Urinary bladder (tissue), 3 donors: ENCODE measurements at regions not wholly inside any gene's neighbourhood (a gene's known extent, or its start where the extent isn't known, plus 50 kb on each side); places are given as distances from the start of the nearest gene placed in this dataset.
"Not testable (repeated sequence)": the region's sequence is repeated elsewhere in the genome, so short reads cannot be mapped to it uniquely, and the experiment has no call there.

ENCODE experiments used
- DNase-seq: peaks from one replicate; pipeline ENCODE4 v3.0.0-alpha.2; 2015; ENCODE audit errors: extremely low spot score
- H3K27ac ChIP-seq: one replicate; pipeline ENCODE4 v1.5.1; 2013; ENCODE audit warnings: low read depth, mild to moderate bottlenecking, moderate library complexity
- H3K36me3 ChIP-seq: one replicate; pipeline ENCODE4 v1.6.1; 2013; ENCODE audit warnings: mild to moderate bottlenecking, moderate library complexity; ENCODE audit not compliant: insufficient read depth
- H3K4me1 ChIP-seq: one replicate; pipeline ENCODE4 v1.6.1; 2013; ENCODE audit warnings: mild to moderate bottlenecking, moderate library complexity; ENCODE audit not compliant: insufficient read depth
- H3K4me3 ChIP-seq: one replicate; pipeline ENCODE4 v1.5.1; 2013; ENCODE audit warnings: low read depth, low read length
- WGBS: extraction: QIAGEN DNeasy Blood & Tissue Kit; methylation state at CpG from one replicate; pipeline ENCODE4 v1.1.7; 2013; 5-methylcytosine and 5-hydroxymethylcytosine counted together
- donor health status: healthy with polysubstance abuse.
- donor health status: healthy.

DNA sequence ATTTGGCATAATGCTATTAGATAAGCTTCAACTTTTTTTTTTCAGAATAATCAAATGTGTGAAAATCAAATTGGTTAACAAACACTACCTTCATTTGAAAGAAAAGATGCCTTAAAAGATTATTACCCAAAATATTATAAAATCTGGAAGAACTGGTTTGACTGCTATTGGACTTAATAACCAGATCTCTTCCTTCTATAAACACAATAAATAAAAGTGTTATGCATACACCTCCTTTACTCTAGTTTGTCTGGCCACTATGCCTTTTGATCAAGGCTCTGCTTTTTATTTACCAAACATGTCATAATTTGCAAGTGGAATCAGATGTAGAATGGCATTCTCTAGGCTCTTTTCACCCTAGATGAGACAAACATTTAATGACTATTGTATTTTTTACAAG lies 897.3 kb upstream of the EPHA5 start:
- no peaks in the 10 kb centered on the region for H3K4me1 ChIP-seq
- no peak overlapping the region for H3K4me3 ChIP-seq
- no peak for DNase-seq
- H3K36me3 ChIP-seq: no peaks in the 10 kb centered on the region
- no peak overlapping the region for H3K27ac ChIP-seq

- H3K27ac ChIP-seq: no peak overlapping the region
- no peaks in the 10 kb centered on the region for H3K4me1 ChIP-seq
- no peaks in the 10 kb centered on the region for H3K36me3 ChIP-seq
- DNase-seq: no peak
- H3K4me3 ChIP-seq: no peak overlapping the region
Measured at GRCh38 chr4:66565801-66566200, 895.5 kb upstream of the EPHA5 start.

DNA sequence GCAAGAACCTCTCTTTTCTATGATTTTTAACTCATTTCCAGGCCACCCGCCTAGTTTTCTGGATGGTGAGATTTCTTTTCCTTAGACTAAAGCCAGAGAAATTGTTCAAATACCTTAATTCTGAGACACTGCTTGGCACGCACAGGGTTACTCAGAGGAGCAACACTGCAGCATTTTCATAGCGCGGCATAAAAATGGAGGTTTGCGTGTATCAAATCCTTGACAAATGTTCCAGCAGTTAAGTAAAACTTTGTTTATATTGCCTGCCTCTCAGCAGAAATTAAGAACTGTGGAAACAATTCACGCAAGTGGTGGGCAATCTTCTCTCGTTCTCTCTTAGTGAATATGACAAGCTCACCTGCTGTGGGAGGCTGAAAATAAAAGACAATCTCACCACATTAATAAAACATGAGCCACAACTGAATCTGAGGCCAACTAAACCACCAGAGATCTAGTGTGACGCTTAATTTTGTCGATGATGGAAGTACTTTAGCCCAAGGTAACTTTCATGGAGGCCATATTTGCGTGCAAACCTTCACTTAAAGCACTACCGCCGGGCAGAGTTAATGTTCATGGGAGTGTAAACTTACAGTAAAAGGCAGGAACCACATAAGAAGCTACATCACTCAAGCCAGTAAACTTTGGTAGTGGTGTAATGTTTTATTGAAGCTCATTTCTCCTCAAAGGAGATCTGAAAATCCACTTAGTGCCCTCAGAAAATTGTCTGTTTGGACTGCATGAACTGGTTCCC lies 894.8 kb upstream of the EPHA5 start:
- WGBS: 50% methylated on average over 12 of the region's 12 CpGs
- no peaks in the 10 kb centered on the region for H3K36me3 ChIP-seq
- no peak overlapping the region for H3K4me3 ChIP-seq
- H3K27ac ChIP-seq: no peak overlapping the region
- H3K4me1 ChIP-seq: no peaks in the 10 kb centered on the region
- DNase-seq: no peak

GRCh38 chr4:66562276-66562806 lies 892.1 kb upstream of the EPHA5 start:
- Histone ChIP-seq H3K27ac (no peak overlapping the region), H3K36me3 (no peaks in the 10 kb centered on the region), H3K4me1 (no peaks in the 10 kb centered on the region), H3K4me3 (no peak overlapping the region)
- no peak for DNase-seq

GRCh38 chr4:66561465-66562053 lies 891.3 kb upstream of the EPHA5 start:
- not testable (repeated sequence) for DNase-seq, H3K4me1 ChIP-seq, H3K4me3 ChIP-seq, H3K27ac ChIP-seq, H3K36me3 ChIP-seq
- 96% methylated on average over 42 of the region's 42 CpGs for WGBS

GRCh38 chr4:66558651-66559050 lies 888.4 kb upstream of the EPHA5 start:
- Histone ChIP-seq H3K27ac (no peak overlapping the region), H3K4me3 (no peak overlapping the region), H3K36me3 (no peaks in the 10 kb centered on the region), H3K4me1 (no peaks in the 10 kb centered on the region)
- no peak for DNase-seq

DNA sequence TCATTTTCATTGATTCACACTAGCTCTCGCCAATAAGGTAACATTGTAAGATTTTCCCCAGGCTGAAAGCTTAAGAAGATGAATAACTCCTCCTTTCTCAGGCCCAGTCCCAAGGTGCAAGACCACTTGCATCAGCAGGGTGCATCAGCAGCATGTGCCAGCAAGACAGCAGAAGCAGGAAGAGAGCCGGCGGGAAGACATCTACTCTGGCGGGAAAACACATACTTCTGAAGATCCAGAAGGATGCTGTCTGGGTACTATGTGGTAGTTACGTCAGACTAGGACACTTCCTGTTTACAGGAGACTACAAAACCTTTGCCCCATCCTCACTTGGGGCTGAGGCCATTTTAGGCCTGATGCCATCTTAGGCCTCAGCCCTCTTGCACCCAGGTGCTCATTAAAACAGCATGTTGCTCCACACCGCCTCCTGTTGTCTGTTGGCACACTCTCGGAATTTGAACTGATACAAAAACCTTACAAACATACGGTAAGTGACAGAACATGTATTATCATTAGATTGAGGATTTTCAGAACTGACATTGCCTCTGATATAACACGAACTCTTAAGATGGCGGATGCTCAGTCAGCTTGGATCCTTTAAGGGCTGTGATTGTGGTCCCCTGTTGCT lies 886.5 kb upstream of the EPHA5 start:
- DNase-seq: no peak
- Histone ChIP-seq H3K27ac (no peak overlapping the region), H3K4me3 (no peak overlapping the region), H3K4me1 (no peaks in the 10 kb centered on the region), H3K36me3 (no peaks in the 10 kb centered on the region)
- 80% methylated on average over 10 of the region's 10 CpGs for WGBS

DNA sequence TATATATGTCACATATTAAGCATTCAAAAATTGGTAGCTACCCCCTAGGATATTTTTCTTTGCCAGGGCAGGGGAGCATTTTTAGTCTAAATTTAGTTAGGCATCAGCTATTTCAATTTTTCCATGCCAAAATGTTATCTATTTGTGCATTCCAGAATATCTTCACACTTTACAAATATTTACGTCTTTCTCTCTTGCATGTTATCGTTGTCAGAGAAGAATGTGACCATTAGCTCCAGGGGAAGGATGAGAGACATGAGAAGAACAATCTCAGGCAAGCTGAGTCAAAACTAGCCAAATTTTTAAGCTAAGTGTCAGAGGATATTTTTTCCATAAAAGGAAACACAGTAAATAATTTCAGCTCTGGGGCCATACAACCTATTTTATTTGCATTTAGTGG lies 885.0 kb upstream of the EPHA5 start:
- Histone ChIP-seq H3K36me3 (no peaks in the 10 kb centered on the region), H3K4me3 (no peak overlapping the region), H3K4me1 (no peaks in the 10 kb centered on the region), H3K27ac (no peak overlapping the region)
- DNase-seq: no peak
- WGBS: 36% methylated on average over 2 of the region's 2 CpGs

DNA sequence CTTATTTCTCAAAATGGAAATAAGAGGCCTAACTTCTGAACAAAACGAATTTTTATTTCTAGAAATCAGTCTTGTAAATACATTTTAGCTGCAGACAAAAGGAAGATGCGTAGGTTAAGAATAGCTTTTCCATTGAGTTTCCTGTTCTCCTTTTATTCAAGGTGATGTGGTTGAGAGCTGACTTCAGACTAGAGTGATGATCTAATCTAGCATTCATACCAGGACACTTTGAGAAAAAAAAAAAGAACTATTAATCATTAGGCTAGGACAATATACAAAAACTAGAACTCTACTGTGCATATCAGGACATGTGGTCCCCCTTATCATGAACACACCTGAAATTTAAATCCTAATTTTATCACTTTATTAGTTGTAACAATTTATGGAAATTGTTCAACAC lies 884.5 kb upstream of the EPHA5 start:
- Histone ChIP-seq H3K27ac (no peak overlapping the region), H3K4me1 (no peaks in the 10 kb centered on the region), H3K4me3 (no peak overlapping the region), H3K36me3 (no peaks in the 10 kb centered on the region)
- DNase-seq: no peak
- WGBS: 57% methylated on average over 2 of the region's 2 CpGs

DNA sequence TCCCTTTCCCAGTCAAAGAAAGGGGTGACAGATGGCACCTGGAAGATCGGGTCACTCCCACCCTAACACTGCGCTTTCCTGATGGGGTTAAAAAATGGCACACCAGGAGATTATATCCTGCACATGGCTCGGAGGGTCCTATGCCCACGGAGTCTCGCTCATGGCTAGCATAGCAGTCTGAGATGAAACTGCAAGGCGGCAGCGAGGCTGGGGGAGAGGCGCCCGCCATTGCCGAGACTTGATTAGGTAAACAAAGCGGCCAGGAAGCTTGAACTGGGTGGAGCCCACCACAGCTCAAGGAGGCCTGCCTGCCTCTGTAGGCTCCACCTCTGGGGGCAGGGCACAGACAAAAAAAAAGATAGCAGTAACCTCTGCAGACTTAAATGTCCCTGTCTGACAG lies 875.0 kb upstream of the EPHA5 start:
- H3K4me1 ChIP-seq, DNase-seq, H3K27ac ChIP-seq, H3K4me3 ChIP-seq, H3K36me3 ChIP-seq: not testable (repeated sequence)
- WGBS: 96% methylated on average over 11 of the region's 11 CpGs

- Histone ChIP-seq H3K27ac (no peak overlapping the region), H3K36me3 (no peaks in the 10 kb centered on the region), H3K4me1 (no peaks in the 10 kb centered on the region), H3K4me3 (no peak overlapping the region)
- no peak for DNase-seq
- 86% methylated on average over 2 of the region's 2 CpGs for WGBS
Measured at GRCh38 chr4:66544281-66544680, 874.0 kb upstream of the EPHA5 start.

DNA sequence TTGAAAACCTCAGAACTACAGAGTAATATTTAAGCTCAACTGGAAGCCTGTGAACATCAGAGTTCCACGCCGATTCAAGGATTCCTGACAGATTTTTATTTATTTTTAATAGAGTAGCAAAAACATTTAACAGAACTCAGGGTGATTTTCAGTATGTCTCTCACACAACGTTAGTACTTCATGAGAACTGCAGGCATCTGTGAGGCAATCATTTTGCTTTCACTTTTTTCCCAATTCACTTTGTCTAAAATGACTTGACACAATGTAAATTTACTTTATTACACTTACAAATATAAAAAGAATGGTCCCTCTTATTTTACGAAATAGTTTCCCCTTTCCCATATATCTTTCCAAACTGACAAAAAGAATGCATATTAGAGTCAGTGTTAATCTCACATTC lies 869.5 kb upstream of the EPHA5 start:
- Histone ChIP-seq H3K27ac (no peak overlapping the region), H3K4me1 (no peaks in the 10 kb centered on the region), H3K36me3 (no peaks in the 10 kb centered on the region), H3K4me3 (no peak overlapping the region)
- no peak for DNase-seq
- 35% methylated on average over 4 of the region's 4 CpGs for WGBS

GRCh38 chr4:66524781-66525180 lies 854.5 kb upstream of the EPHA5 start:
- no peaks in the 10 kb centered on the region for H3K36me3 ChIP-seq
- DNase-seq: no peak
- no peak overlapping the region for H3K27ac ChIP-seq
- H3K4me3 ChIP-seq: no peak overlapping the region
- 71% methylated on average over 3 of the region's 3 CpGs for WGBS
- H3K4me1 ChIP-seq: no peaks in the 10 kb centered on the region

DNA sequence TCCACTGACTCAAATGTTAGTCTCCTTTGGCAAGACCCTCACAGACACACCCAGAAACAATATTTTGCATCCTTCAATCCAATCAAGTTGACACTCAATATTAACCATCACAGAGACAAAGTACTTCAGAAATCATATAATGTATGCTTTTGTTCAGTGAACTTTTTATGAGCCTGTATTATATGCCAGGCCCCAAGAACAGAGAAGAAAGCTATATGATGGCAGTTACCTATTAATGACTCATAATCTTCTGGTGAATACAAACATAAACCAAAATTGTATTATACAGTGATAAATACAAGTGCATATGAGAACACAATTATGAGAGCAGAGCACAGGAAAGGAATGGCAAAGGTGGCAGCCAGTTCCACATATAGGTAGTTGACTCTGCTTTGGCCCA lies 852.0 kb upstream of the EPHA5 start:
- Histone ChIP-seq H3K36me3 (no peaks in the 10 kb centered on the region), H3K27ac (no peak overlapping the region), H3K4me1 (no peaks in the 10 kb centered on the region), H3K4me3 (no peak overlapping the region)
- no peak for DNase-seq
